OCI-LY1 (cell line): ENCODE measurements at regions not wholly inside any gene's neighbourhood (a gene's known extent, or its start where the extent isn't known, plus 50 kb on each side); places are given as distances from the start of the nearest gene placed in this dataset.
"Not testable (repeated sequence)": the region's sequence is repeated elsewhere in the genome, so short reads cannot be mapped to it uniquely, and the experiment has no call there.

Experiments used
- H2AFZ ChIP-seq: fragments of 200-600 bp; sonication (generic), shearing (Covaris generic); 2 replicates; pipeline ENCODE4 v1.6.0; 2014; ENCODE audit warnings: antibody characterized with exemption, mild to moderate bottlenecking, low read length
- H3F3A ChIP-seq: fragments of 200-600 bp; sonication (generic), shearing (Covaris generic); 2 replicates; pipeline ENCODE4 v1.6.0; 2014; ENCODE audit warnings: mild to moderate bottlenecking, antibody characterized with exemption, low read length, moderate library complexity; ENCODE audit not compliant: insufficient read depth
- H3K27ac ChIP-seq: fragments of 200-600 bp; sonication (generic); 2 replicates; pipeline ENCODE4 v1.5.1; 2014; ENCODE audit warnings: low read length, mixed run types, mild to moderate bottlenecking, low read depth; ENCODE audit not compliant: poor library complexity, severe bottlenecking
- H3K27me3 ChIP-seq: fragments of 200-600 bp; sonication (generic); 2 replicates; pipeline ENCODE4 v1.6.0; 2014; ENCODE audit warnings: antibody characterized with exemption, mild to moderate bottlenecking, low read length, moderate library complexity; ENCODE audit not compliant: insufficient read depth
- H3K36me3 ChIP-seq: fragments of 200-600 bp; sonication (generic); 2 replicates; pipeline ENCODE4 v1.6.1; 2014; ENCODE audit warnings: mild to moderate bottlenecking, antibody characterized with exemption, low read length, moderate library complexity, mixed read lengths; ENCODE audit not compliant: insufficient read depth
- H3K4me1 ChIP-seq: fragments of 200-600 bp; sonication (generic); 2 replicates; pipeline ENCODE4 v1.5.1; 2014; ENCODE audit warnings: mild to moderate bottlenecking, low read length, moderate library complexity; ENCODE audit not compliant: insufficient read depth, severe bottlenecking
- H3K4me2 ChIP-seq: fragments of 200-600 bp; sonication (generic), shearing (Covaris generic); 2 replicates; pipeline ENCODE4 v1.6.1; 2014; ENCODE audit warnings: low read length
- H3K4me3 ChIP-seq: fragments of 200-600 bp; sonication (generic); 2 replicates; pipeline ENCODE4 v1.5.1; 2014; ENCODE audit warnings: low read length, low read depth, mild to moderate bottlenecking, mixed read lengths; ENCODE audit not compliant: poor library complexity, severe bottlenecking
- H3K79me2 ChIP-seq: fragments of 200-600 bp; shearing (Covaris generic); 2 replicates; pipeline ENCODE4 v1.6.1; 2016; ENCODE audit warnings: mixed run types, low read length, mixed read lengths; ENCODE audit not compliant: insufficient read depth
- H3K9ac ChIP-seq: fragments of 200-600 bp; sonication (generic), shearing (Covaris generic); 2 replicates; pipeline ENCODE4 v1.6.1; 2014; ENCODE audit warnings: mild to moderate bottlenecking, low read length, mixed read lengths
- H3K9me2 ChIP-seq: fragments of 200-600 bp; sonication (generic), shearing (Covaris generic); 2 replicates; pipeline ENCODE4 v1.6.1; 2014; ENCODE audit warnings: low read depth, mild to moderate bottlenecking, low read length, mixed read lengths
- H3K9me3 ChIP-seq: fragments of 200-600 bp; shearing (Covaris generic); 2 replicates; pipeline ENCODE4 v1.6.1; 2014; ENCODE audit warnings: low read length, mixed read lengths
- H4K20me1 ChIP-seq: fragments of 200-600 bp; sonication (generic), shearing (Covaris generic); 2 replicates; pipeline ENCODE4 v1.6.0; 2016; ENCODE audit warnings: mild to moderate bottlenecking, low read length; ENCODE audit not compliant: insufficient read depth
- EZH2 ChIP-seq: fragments of 200-600 bp; sonication (generic), shearing (Covaris generic); IDR thresholded peaks from 2 replicates; pipeline ENCODE4 v1.8.0; 2017; ENCODE audit warnings: borderline replicate concordance, mixed run types, mild to moderate bottlenecking, antibody characterized with exemption, low read length, moderate library complexity, mixed read lengths
- TF ChIP-seq, protein P1 (sequence below): fragments of 200-600 bp; sonication (generic), shearing (Covaris generic); IDR thresholded peaks from 2 replicates; pipeline ENCODE4 v1.5.1; 2017; ENCODE audit warnings: mild to moderate bottlenecking, antibody characterized with exemption, low read length, moderate library complexity, mixed read lengths

DNA sequence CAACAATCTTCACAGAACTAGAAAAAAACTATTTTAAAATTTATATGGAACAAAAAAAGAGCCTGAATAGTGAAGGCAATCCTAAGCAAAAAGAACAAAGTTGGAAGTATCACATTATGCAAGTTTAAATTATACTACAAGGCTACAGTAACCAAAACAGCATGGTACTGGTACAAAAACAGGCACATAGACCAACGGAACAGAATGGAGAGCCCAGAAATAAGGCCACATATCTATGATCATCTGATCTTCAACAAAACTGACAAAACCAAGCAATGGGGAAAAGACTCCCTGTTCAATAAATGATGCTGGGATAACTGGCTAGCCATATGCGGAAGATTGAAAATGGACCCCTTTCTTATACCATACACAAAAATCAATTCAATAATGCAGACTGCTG is 74.4 kb upstream of the RTN4 start:
- not testable (repeated sequence) for H3K9ac ChIP-seq, H3K27ac ChIP-seq, H3K79me2 ChIP-seq, H2AFZ ChIP-seq, H3K4me3 ChIP-seq, H3K27me3 ChIP-seq, H3K9me3 ChIP-seq, H3K36me3 ChIP-seq, H3K9me2 ChIP-seq, H3F3A ChIP-seq, H4K20me1 ChIP-seq, H3K4me2 ChIP-seq, H3K4me1 ChIP-seq

DNA sequence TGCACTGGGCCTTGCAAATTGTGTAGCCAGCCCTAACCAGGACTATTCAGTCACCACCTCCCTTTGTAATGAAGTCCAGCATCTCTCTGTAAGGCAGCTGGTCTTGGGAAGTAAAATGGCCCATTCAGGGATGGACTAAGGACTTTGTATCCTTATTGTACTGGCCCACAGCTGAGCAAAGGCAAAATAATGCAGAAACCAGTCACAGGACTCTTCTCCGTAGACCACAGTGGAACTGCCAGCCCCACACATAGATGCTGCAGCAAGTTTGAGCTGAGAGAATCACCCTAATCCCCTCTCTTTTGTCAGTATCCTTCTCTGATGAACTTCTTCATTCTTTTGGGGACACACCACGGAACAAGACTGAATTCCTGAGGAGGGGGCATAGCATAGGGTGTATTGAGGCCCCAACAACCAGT is 73.6 kb upstream of the RTN4 start:
- TF ChIP-seq EZH2 = no peak
- TF ChIP-seq, protein P1, sequence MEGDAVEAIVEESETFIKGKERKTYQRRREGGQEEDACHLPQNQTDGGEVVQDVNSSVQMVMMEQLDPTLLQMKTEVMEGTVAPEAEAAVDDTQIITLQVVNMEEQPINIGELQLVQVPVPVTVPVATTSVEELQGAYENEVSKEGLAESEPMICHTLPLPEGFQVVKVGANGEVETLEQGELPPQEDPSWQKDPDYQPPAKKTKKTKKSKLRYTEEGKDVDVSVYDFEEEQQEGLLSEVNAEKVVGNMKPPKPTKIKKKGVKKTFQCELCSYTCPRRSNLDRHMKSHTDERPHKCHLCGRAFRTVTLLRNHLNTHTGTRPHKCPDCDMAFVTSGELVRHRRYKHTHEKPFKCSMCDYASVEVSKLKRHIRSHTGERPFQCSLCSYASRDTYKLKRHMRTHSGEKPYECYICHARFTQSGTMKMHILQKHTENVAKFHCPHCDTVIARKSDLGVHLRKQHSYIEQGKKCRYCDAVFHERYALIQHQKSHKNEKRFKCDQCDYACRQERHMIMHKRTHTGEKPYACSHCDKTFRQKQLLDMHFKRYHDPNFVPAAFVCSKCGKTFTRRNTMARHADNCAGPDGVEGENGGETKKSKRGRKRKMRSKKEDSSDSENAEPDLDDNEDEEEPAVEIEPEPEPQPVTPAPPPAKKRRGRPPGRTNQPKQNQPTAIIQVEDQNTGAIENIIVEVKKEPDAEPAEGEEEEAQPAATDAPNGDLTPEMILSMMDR = no peak
- H2AFZ ChIP-seq = no peak overlapping the region
- no peak overlapping the region for H3K9ac ChIP-seq

DNA sequence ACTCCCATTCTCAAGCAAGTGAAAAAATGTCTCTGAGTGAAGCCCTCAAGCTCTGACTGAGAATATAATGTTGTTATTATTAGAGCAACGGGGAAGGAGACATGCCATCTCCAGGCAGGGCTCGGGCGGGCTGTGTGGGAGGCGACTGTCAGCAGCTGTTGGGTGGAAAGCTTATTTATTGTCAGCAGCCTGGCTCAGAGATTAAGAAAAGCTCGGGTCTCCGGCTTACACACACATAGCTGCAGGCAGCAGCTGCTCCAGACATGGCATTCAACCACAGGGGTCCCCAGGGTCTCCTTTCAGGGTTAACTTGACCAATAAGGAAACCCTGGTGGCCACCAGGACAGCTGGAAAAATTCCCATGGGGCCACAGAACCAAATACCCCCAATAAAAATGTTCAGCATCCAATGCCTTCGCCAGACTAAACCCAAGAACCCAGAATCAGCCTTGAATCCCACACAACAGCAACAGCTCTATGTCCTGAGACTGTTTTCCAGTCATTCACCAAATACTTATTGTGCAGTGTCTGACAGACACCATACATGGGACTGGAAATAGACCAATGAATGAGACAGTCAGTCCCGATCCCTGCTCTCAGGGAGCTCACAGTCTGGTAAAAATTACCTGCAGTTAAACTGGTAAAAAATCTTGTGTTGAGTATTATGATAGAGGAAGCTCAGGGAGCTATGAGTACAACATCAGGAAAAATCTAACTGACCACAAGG is 70.5 kb upstream of the RTN4 start:
- Histone ChIP-seq H3K4me2 (no peak overlapping the region), H3K4me1 (peaks cover 9% of the 10 kb centered on the region), H3K27ac (no peak overlapping the region), H3K4me3 (no peak overlapping the region), H3K9me3 (no peaks in the 10 kb centered on the region), H3K9ac (no peak overlapping the region), H3K9me2 (no peaks in the 10 kb centered on the region), H3F3A (no peaks in the 10 kb centered on the region), H3K36me3 (no peaks in the 10 kb centered on the region; the same call in 1 of the 2 replicates), H4K20me1 (no peaks in the 10 kb centered on the region), H2AFZ (no peak overlapping the region), H3K79me2 (no peaks in the 10 kb centered on the region), H3K27me3 (no peaks in the 10 kb centered on the region)
- no peak for TF ChIP-seq EZH2
- TF ChIP-seq, protein P1 = no peak

More for the DNA sequence above, 73.6 kb upstream of the RTN4 start:
- peaks cover 4% of the 10 kb centered on the region for H3K4me1 ChIP-seq
- H3K9me2 ChIP-seq = no peaks in the 10 kb centered on the region
- no peaks in the 10 kb centered on the region for H4K20me1 ChIP-seq
- H3K36me3 ChIP-seq = no peaks in the 10 kb centered on the region; the same call in 1 of the 2 replicates
- no peak overlapping the region for H3K4me2 ChIP-seq
- no peaks in the 10 kb centered on the region for H3K79me2 ChIP-seq
- H3K4me3 ChIP-seq = no peak overlapping the region
- H3K27ac ChIP-seq = no peak overlapping the region
- H3K9me3 ChIP-seq = no peaks in the 10 kb centered on the region
- H3F3A ChIP-seq = no peaks in the 10 kb centered on the region
- H3K27me3 ChIP-seq = no peaks in the 10 kb centered on the region
